Activated CD4-positive, alpha-beta memory T cell treated with anti-CD3 and anti-CD28 coated beads, Interleukin-2, amount 10 ng/mL, durations not matched to agents 7 days and 5 days (primary cell): ENCODE measurements at regions not wholly inside any gene's neighbourhood (a gene's known extent, or its start where the extent isn't known, plus 50 kb on each side); places are given as distances from the start of the nearest gene placed in this dataset.
"Not testable (repeated sequence)": the region's sequence is repeated elsewhere in the genome, so short reads cannot be mapped to it uniquely, and the experiment has no call there.

Experiments used
- CTCF ChIA-PET: fragments of 350-600 bp; sonication (Branson Sonifier 250); formaldehyde crosslinking; loops from one replicate; lab custom pipeline; 2021; ENCODE audit warnings: antibody characterized with exemption, inconsistent platforms; lab: Charles Lee
- POLR2A ChIA-PET: fragments of 350-600 bp; sonication (Branson Sonifier 250); formaldehyde crosslinking; loops from one replicate; lab custom pipeline; 2021; ENCODE audit warnings: antibody characterized with exemption; lab: Charles Lee
- DNase-seq: peaks from one replicate; pipeline ENCODE4 v3.0.0-alpha.2; 2020
- H3K27ac Mint-ChIP-seq: one replicate; pipeline ENCODE4 v1.8.0; 2021; ENCODE audit warnings: mild to moderate bottlenecking, mixed read lengths
- H3K27me3 Mint-ChIP-seq: one replicate; pipeline ENCODE4 v1.8.0; 2021; ENCODE audit warnings: mixed read lengths
- H3K36me3 Mint-ChIP-seq: one replicate; pipeline ENCODE4 v1.8.0; 2021; ENCODE audit warnings: low read depth, mixed read lengths
- H3K4me1 Mint-ChIP-seq: one replicate; pipeline ENCODE4 v1.8.0; 2021; ENCODE audit warnings: mixed read lengths
- H3K4me3 Mint-ChIP-seq: one replicate; pipeline ENCODE4 v1.8.0; 2021; ENCODE audit warnings: mild to moderate bottlenecking, mixed read lengths
- H3K9me3 Mint-ChIP-seq: one replicate; pipeline ENCODE4 v1.8.0; 2021; ENCODE audit warnings: mixed read lengths

- DNase-seq: no peak
- Mint-ChIP-seq H3K4me3 (no peak overlapping the region), H3K27me3 (no peaks in the 10 kb centered on the region), H3K9me3 (no peaks in the 10 kb centered on the region), H3K36me3 (no peaks in the 10 kb centered on the region), H3K27ac (no peak overlapping the region), H3K4me1 (no peaks in the 10 kb centered on the region)
- ChIA-PET POLR2A (no interaction called here), CTCF (no interaction called here)
Measured at GRCh38 chr3:103863381-103863780, 1428.6 kb downstream of the ZPLD1 start.

- POLR2A ChIA-PET: interaction anchor here (0.6 kb wide), 1 partner anchor 15 kb away, joined by 3 read pairs; no protein-coding TSS in a partner anchor
- CTCF ChIA-PET: no interaction called here
Measured at GRCh38 chr3:103866113-103866512, 1431.3 kb downstream of the ZPLD1 start.

GRCh38 chr3:103873021-103873420 lies 1438.2 kb downstream of the ZPLD1 start:
- Mint-ChIP-seq H3K4me1 (no peaks in the 10 kb centered on the region), H3K36me3 (no peaks in the 10 kb centered on the region), H3K27me3 (no peaks in the 10 kb centered on the region), H3K27ac (no peak overlapping the region), H3K4me3 (no peak overlapping the region), H3K9me3 (peaks cover 2% of the 10 kb centered on the region)
- POLR2A ChIA-PET: no interaction called here
- DNase-seq: no peak
- CTCF ChIA-PET: no interaction called here

More at GRCh38 chr3:103866113-103866512, 1431.3 kb downstream of the ZPLD1 start:
- Mint-ChIP-seq H3K27ac (no peak overlapping the region), H3K4me3 (no peak overlapping the region), H3K36me3 (no peaks in the 10 kb centered on the region), H3K9me3 (no peaks in the 10 kb centered on the region), H3K4me1 (no peaks in the 10 kb centered on the region), H3K27me3 (no peaks in the 10 kb centered on the region)
- DNase-seq: no peak

GRCh38 chr3:103873897-103874545 lies 1439.2 kb downstream of the ZPLD1 start:
- H3K27me3 Mint-ChIP-seq: no peaks in the 10 kb centered on the region
- ChIA-PET CTCF (no interaction called here), POLR2A (no interaction called here)
- H3K4me1 Mint-ChIP-seq: no peaks in the 10 kb centered on the region
- no peak overlapping the region for H3K4me3 Mint-ChIP-seq
- H3K36me3 Mint-ChIP-seq: no peaks in the 10 kb centered on the region
- no peak overlapping the region for H3K27ac Mint-ChIP-seq
- peaks cover 2% of the 10 kb centered on the region for H3K9me3 Mint-ChIP-seq
- no peak for DNase-seq

GRCh38 chr3:103881809-103882208 lies 1447.0 kb downstream of the ZPLD1 start:
- H3K27ac Mint-ChIP-seq, CTCF ChIA-PET, H3K36me3 Mint-ChIP-seq, POLR2A ChIA-PET, DNase-seq, H3K9me3 Mint-ChIP-seq, H3K4me3 Mint-ChIP-seq, H3K27me3 Mint-ChIP-seq, H3K4me1 Mint-ChIP-seq: not testable (repeated sequence)

GRCh38 chr3:103889675-103890074 lies 1454.9 kb downstream of the ZPLD1 start:
- POLR2A ChIA-PET: no interaction called here
- Mint-ChIP-seq H3K4me1 (no peaks in the 10 kb centered on the region), H3K4me3 (no peak overlapping the region), H3K9me3 (no peaks in the 10 kb centered on the region), H3K27ac (no peak overlapping the region), H3K36me3 (no peaks in the 10 kb centered on the region), H3K27me3 (no peaks in the 10 kb centered on the region)
- CTCF ChIA-PET: no interaction called here
- no peak for DNase-seq

- no peak for DNase-seq
- no peaks in the 10 kb centered on the region for H3K4me1 Mint-ChIP-seq
- H3K9me3 Mint-ChIP-seq: no peaks in the 10 kb centered on the region
- CTCF ChIA-PET: no interaction called here
- no peak overlapping the region for H3K4me3 Mint-ChIP-seq
- no peaks in the 10 kb centered on the region for H3K27me3 Mint-ChIP-seq
- POLR2A ChIA-PET: no interaction called here
- H3K27ac Mint-ChIP-seq: no peak overlapping the region
- H3K36me3 Mint-ChIP-seq: no peaks in the 10 kb centered on the region
Measured at GRCh38 chr3:103894162-103894822, 1459.5 kb downstream of the ZPLD1 start.

GRCh38 chr3:103899328-103899727 lies 1464.5 kb downstream of the ZPLD1 start:
- no peaks in the 10 kb centered on the region for H3K4me1 Mint-ChIP-seq
- no peak overlapping the region for H3K27ac Mint-ChIP-seq
- no peaks in the 10 kb centered on the region for H3K36me3 Mint-ChIP-seq
- no peak for DNase-seq
- H3K9me3 Mint-ChIP-seq: peaks cover 2% of the 10 kb centered on the region
- H3K4me3 Mint-ChIP-seq: no peak overlapping the region
- CTCF ChIA-PET: no interaction called here
- POLR2A ChIA-PET: no interaction called here
- H3K27me3 Mint-ChIP-seq: no peaks in the 10 kb centered on the region

- no peak for DNase-seq
- Mint-ChIP-seq H3K9me3 (peaks cover 2% of the 10 kb centered on the region), H3K27ac (no peak overlapping the region), H3K27me3 (no peaks in the 10 kb centered on the region), H3K4me3 (no peak overlapping the region), H3K36me3 (no peaks in the 10 kb centered on the region), H3K4me1 (no peaks in the 10 kb centered on the region)
- ChIA-PET POLR2A (no interaction called here), CTCF (no interaction called here)
Measured at GRCh38 chr3:103904991-103905390, 1461.7 kb upstream of the ALCAM start.

- ChIA-PET POLR2A (no interaction called here), CTCF (no interaction called here)
- H3K27me3 Mint-ChIP-seq: no peaks in the 10 kb centered on the region
- H3K36me3 Mint-ChIP-seq: no peaks in the 10 kb centered on the region
- DNase-seq: no peak
- H3K27ac Mint-ChIP-seq: no peak overlapping the region
- peaks cover 2% of the 10 kb centered on the region for H3K9me3 Mint-ChIP-seq
- no peaks in the 10 kb centered on the region for H3K4me1 Mint-ChIP-seq
- no peak overlapping the region for H3K4me3 Mint-ChIP-seq
Measured at GRCh38 chr3:103906304-103906703, 1460.4 kb upstream of the ALCAM start.

GRCh38 chr3:103906808-103907207 lies 1459.9 kb upstream of the ALCAM start:
- Mint-ChIP-seq H3K4me3 (no peak overlapping the region), H3K9me3 (peaks cover 2% of the 10 kb centered on the region), H3K4me1 (no peaks in the 10 kb centered on the region), H3K27ac (no peak overlapping the region), H3K36me3 (no peaks in the 10 kb centered on the region), H3K27me3 (no peaks in the 10 kb centered on the region)
- DNase-seq: no peak
- ChIA-PET POLR2A (no interaction called here), CTCF (no interaction called here)

GRCh38 chr3:103907567-103907966 lies 1459.1 kb upstream of the ALCAM start:
- no peak overlapping the region for H3K4me3 Mint-ChIP-seq
- H3K27me3 Mint-ChIP-seq: no peaks in the 10 kb centered on the region
- H3K27ac Mint-ChIP-seq: no peak overlapping the region
- CTCF ChIA-PET: no interaction called here
- H3K36me3 Mint-ChIP-seq: no peaks in the 10 kb centered on the region
- no peaks in the 10 kb centered on the region for H3K4me1 Mint-ChIP-seq
- DNase-seq: no peak
- H3K9me3 Mint-ChIP-seq: peaks cover 2% of the 10 kb centered on the region
- POLR2A ChIA-PET: no interaction called here

GRCh38 chr3:103909395-103909794 lies 1457.3 kb upstream of the ALCAM start:
- Mint-ChIP-seq H3K27me3 (no peaks in the 10 kb centered on the region), H3K36me3 (no peaks in the 10 kb centered on the region), H3K27ac (no peak overlapping the region), H3K4me1 (no peaks in the 10 kb centered on the region), H3K4me3 (no peak overlapping the region), H3K9me3 (no peaks in the 10 kb centered on the region)
- no peak for DNase-seq
- POLR2A ChIA-PET: no interaction called here
- CTCF ChIA-PET: no interaction called here

- no peaks in the 10 kb centered on the region for H3K9me3 Mint-ChIP-seq
- H3K27ac Mint-ChIP-seq: no peak overlapping the region
- H3K27me3 Mint-ChIP-seq: no peaks in the 10 kb centered on the region
- no peaks in the 10 kb centered on the region for H3K36me3 Mint-ChIP-seq
- no peaks in the 10 kb centered on the region for H3K4me1 Mint-ChIP-seq
- no peak overlapping the region for H3K4me3 Mint-ChIP-seq
- CTCF ChIA-PET: no interaction called here
- no peak for DNase-seq
- POLR2A ChIA-PET: no interaction called here
Measured at GRCh38 chr3:103918336-103918735, 1448.4 kb upstream of the ALCAM start.
